H1 (cell line): ENCODE measurements at regions not wholly inside any gene's neighbourhood (a gene's known extent, or its start where the extent isn't known, plus 50 kb on each side); places are given as distances from the start of the nearest gene placed in this dataset.

Experiments
- BRCA1 ChIP-seq: IDR thresholded peaks from 2 replicates; pipeline ENCODE4 v1.6.1; 2012; ENCODE audit warnings: low read depth, low read length, improper control_type of control experiment
- CTCF ChIP-seq, 3 experiments: IDR thresholded peaks; 1 replicate in 2 of 3; 2 replicates in 1 of 3; pipeline versions ENCODE4 v1.5.1 to v1.6.1; 2011; ENCODE audit warnings: low read length in 3 of 3, mild to moderate bottlenecking in 3 of 3, inconsistent platforms in 2 of 3, low read depth in 1 of 3, moderate library complexity in 1 of 3; ENCODE audit not compliant: insufficient read depth in 1 of 3; ENCODE audit errors: control extremely low read depth in 1 of 3
- EZH2 ChIP-seq: fragments of 200-600 bp; sonication (generic); IDR thresholded peaks from 2 replicates; pipeline ENCODE4 v1.7.1; 2012; ENCODE audit warnings: low read depth, mild to moderate bottlenecking, moderate library complexity, low read length, inconsistent platforms; ENCODE audit not compliant: severe bottlenecking
- KDM4A ChIP-seq: IDR thresholded peaks from one replicate; pipeline ENCODE4 v1.7.1; 2012; ENCODE audit warnings: low read depth, mild to moderate bottlenecking, moderate library complexity, low read length, inconsistent platforms; ENCODE audit not compliant: severe bottlenecking
- MAX ChIP-seq: IDR thresholded peaks from 2 replicates; pipeline ENCODE4 v1.6.1; 2012; ENCODE audit warnings: inconsistent platforms
- NRF1 ChIP-seq: IDR thresholded peaks from 2 replicates; pipeline ENCODE4 v1.6.1; 2011; ENCODE audit warnings: mild to moderate bottlenecking, low read depth, low read length, improper control_type of control experiment
- POLR2A ChIP-seq, 2 experiments: IDR thresholded peaks; 1 replicate in 1 of 2; 2 replicates in 1 of 2; pipeline ENCODE4 v1.6.1; 2011; ENCODE audit warnings: low read depth in 2 of 2, low read length in 2 of 2, mild to moderate bottlenecking in 2 of 2; ENCODE audit errors: control extremely low read depth in 1 of 2

DNA sequence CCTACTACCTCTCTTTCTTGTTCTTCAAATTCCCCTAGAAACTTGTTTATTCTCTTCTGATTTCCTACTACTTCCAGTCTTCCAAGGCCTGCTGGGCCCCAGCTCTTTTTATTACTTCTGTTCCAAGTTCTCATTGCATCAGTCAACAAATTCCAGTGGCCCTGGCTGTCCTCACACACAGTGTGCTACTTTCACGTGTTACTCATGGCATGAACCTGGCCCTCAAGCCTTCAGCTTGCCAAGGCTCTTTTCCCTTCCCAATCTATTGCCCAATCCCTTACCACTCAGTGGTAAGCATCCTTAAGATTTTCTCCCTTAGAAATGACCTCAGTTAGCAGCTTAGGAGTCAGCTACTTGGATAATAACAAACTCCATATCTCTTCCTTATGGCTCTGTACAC lies 613.5 kb downstream of the LMO4 start:
- TF ChIP-seq CTCF (IDR thresholded peaks at IDR 0.05; ENCODE audit: control extremely low read depth in 1 of 3, insufficient read depth in 1 of 3, low read depth in 1 of 3, low read length in 3 of 3) (no peak), BRCA1 (no peak), POLR2A (IDR thresholded peaks at IDR 0.05; ENCODE audit: control extremely low read depth in 1 of 2, low read depth in 2 of 2, low read length in 2 of 2) (no peak), EZH2 (no peak), KDM4A (no peak), NRF1 (no peak), MAX (no peak)
